ENCODE measurements at regions not wholly inside any gene's neighbourhood (a gene's known extent, or its start where the extent isn't known, plus 50 kb on each side); places are given as distances from the start of the nearest gene placed in this dataset.

- no peak overlapping the region for H3K27ac ChIP-seq (ENCODE audit: low read depth, low read length, severe bottlenecking)
- H3K4me3 ChIP-seq (ENCODE audit: extremely low read depth, insufficient read depth, low read length, poor library complexity, severe bottlenecking) = no peak overlapping the region
- WGBS, 2 experiments (ENCODE audit: insufficient coverage in 2 of 2) = 92 to 95% methylated on average over 7 of the region's 7 CpGs
- no peaks in the 10 kb centered on the region for H3K36me3 ChIP-seq (ENCODE audit: control insufficient read depth, insufficient read depth, low read length)
- H3K9me3 ChIP-seq (ENCODE audit: control insufficient read depth, low read length) = no peaks in the 10 kb centered on the region
- no peaks in the 10 kb centered on the region for H3K4me1 ChIP-seq (ENCODE audit: control insufficient read depth, insufficient read depth, low read length, poor library complexity, severe bottlenecking)
These were observed 462.5 kb upstream of the DAB1 start for GRCh38 chr1:57886376-57886775.

GRCh38 chr1:57883642-57883995, 459.8 kb upstream of the DAB1 start:
- H3K27ac ChIP-seq (ENCODE audit: low read depth, low read length, severe bottlenecking) = no peak overlapping the region
- H3K4me1 ChIP-seq (ENCODE audit: control insufficient read depth, insufficient read depth, low read length, poor library complexity, severe bottlenecking) = no peaks in the 10 kb centered on the region
- H3K36me3 ChIP-seq (ENCODE audit: control insufficient read depth, insufficient read depth, low read length) = no peaks in the 10 kb centered on the region
- no peaks in the 10 kb centered on the region for H3K9me3 ChIP-seq (ENCODE audit: control insufficient read depth, low read length)
- H3K4me3 ChIP-seq (ENCODE audit: extremely low read depth, insufficient read depth, low read length, poor library complexity, severe bottlenecking) = no peak overlapping the region
- WGBS, 2 experiments (ENCODE audit: insufficient coverage in 2 of 2) = 96 to 97% methylated on average over 4 of the region's 4 CpGs

GRCh38 chr1:57882934-57883641, 459.2 kb upstream of the DAB1 start:
- Histone ChIP-seq H3K4me3 (ENCODE audit: extremely low read depth, insufficient read depth, low read length, poor library complexity, severe bottlenecking) (no peak overlapping the region), H3K36me3 (ENCODE audit: control insufficient read depth, insufficient read depth, low read length) (no peaks in the 10 kb centered on the region), H3K27ac (ENCODE audit: low read depth, low read length, severe bottlenecking) (no peak overlapping the region), H3K4me1 (ENCODE audit: control insufficient read depth, insufficient read depth, low read length, poor library complexity, severe bottlenecking) (no peaks in the 10 kb centered on the region), H3K9me3 (ENCODE audit: control insufficient read depth, low read length) (no peaks in the 10 kb centered on the region)
- WGBS, 2 experiments (ENCODE audit: insufficient coverage in 2 of 2) = 81 to 86% methylated on average over 2 to 3 of the region's 6 CpGs

- 56 to 84% methylated on average over 1 to 2 of the region's 3 CpGs for WGBS, 2 experiments (ENCODE audit: insufficient coverage in 2 of 2)
- Histone ChIP-seq H3K9me3 (ENCODE audit: control insufficient read depth, low read length) (no peaks in the 10 kb centered on the region), H3K4me1 (ENCODE audit: control insufficient read depth, insufficient read depth, low read length, poor library complexity, severe bottlenecking) (no peaks in the 10 kb centered on the region), H3K4me3 (ENCODE audit: extremely low read depth, insufficient read depth, low read length, poor library complexity, severe bottlenecking) (no peak overlapping the region), H3K27ac (ENCODE audit: low read depth, low read length, severe bottlenecking) (no peak overlapping the region), H3K36me3 (ENCODE audit: control insufficient read depth, insufficient read depth, low read length) (no peaks in the 10 kb centered on the region)
These were observed 458.2 kb upstream of the DAB1 start for GRCh38 chr1:57882072-57882471.

GRCh38 chr1:57881639-57882038, 457.8 kb upstream of the DAB1 start:
- no CpG with 5 or more reads among the region's 2 CpGs for WGBS, 2 experiments (ENCODE audit: insufficient coverage in 2 of 2)
- no peak overlapping the region for H3K27ac ChIP-seq (ENCODE audit: low read depth, low read length, severe bottlenecking)
- no peaks in the 10 kb centered on the region for H3K9me3 ChIP-seq (ENCODE audit: control insufficient read depth, low read length)
- no peak overlapping the region for H3K4me3 ChIP-seq (ENCODE audit: extremely low read depth, insufficient read depth, low read length, poor library complexity, severe bottlenecking)
- no peaks in the 10 kb centered on the region for H3K4me1 ChIP-seq (ENCODE audit: control insufficient read depth, insufficient read depth, low read length, poor library complexity, severe bottlenecking)
- H3K36me3 ChIP-seq (ENCODE audit: control insufficient read depth, insufficient read depth, low read length) = no peaks in the 10 kb centered on the region

- no peak overlapping the region for H3K4me3 ChIP-seq (ENCODE audit: extremely low read depth, insufficient read depth, low read length, poor library complexity, severe bottlenecking)
- no peaks in the 10 kb centered on the region for H3K4me1 ChIP-seq (ENCODE audit: control insufficient read depth, insufficient read depth, low read length, poor library complexity, severe bottlenecking)
- WGBS, 2 experiments (ENCODE audit: insufficient coverage in 2 of 2) = 100% methylated on average over 1 of the region's 3 CpGs
- no peaks in the 10 kb centered on the region for H3K36me3 ChIP-seq (ENCODE audit: control insufficient read depth, insufficient read depth, low read length)
- no peak overlapping the region for H3K27ac ChIP-seq (ENCODE audit: low read depth, low read length, severe bottlenecking)
- H3K9me3 ChIP-seq (ENCODE audit: control insufficient read depth, low read length) = no peaks in the 10 kb centered on the region
These were observed 455.8 kb upstream of the DAB1 start for GRCh38 chr1:57879700-57880099.

- Histone ChIP-seq H3K36me3 (ENCODE audit: control insufficient read depth, insufficient read depth, low read length) (no peaks in the 10 kb centered on the region), H3K4me1 (ENCODE audit: control insufficient read depth, insufficient read depth, low read length, poor library complexity, severe bottlenecking) (no peaks in the 10 kb centered on the region), H3K4me3 (ENCODE audit: extremely low read depth, insufficient read depth, low read length, poor library complexity, severe bottlenecking) (no peak overlapping the region), H3K9me3 (ENCODE audit: control insufficient read depth, low read length) (no peaks in the 10 kb centered on the region), H3K27ac (ENCODE audit: low read depth, low read length, severe bottlenecking) (no peak overlapping the region)
- WGBS, 2 experiments (ENCODE audit: insufficient coverage in 2 of 2) = 61 to 81% methylated on average over 2 of the region's 2 CpGs
These were observed 450.6 kb upstream of the DAB1 start for GRCh38 chr1:57874418-57874877.

GRCh38 chr1:57872913-57873312, 449.1 kb upstream of the DAB1 start:
- Histone ChIP-seq H3K36me3 (ENCODE audit: control insufficient read depth, insufficient read depth, low read length) (no peaks in the 10 kb centered on the region), H3K9me3 (ENCODE audit: control insufficient read depth, low read length) (no peaks in the 10 kb centered on the region), H3K27ac (ENCODE audit: low read depth, low read length, severe bottlenecking) (no peak overlapping the region), H3K4me1 (ENCODE audit: control insufficient read depth, insufficient read depth, low read length, poor library complexity, severe bottlenecking) (no peaks in the 10 kb centered on the region), H3K4me3 (ENCODE audit: extremely low read depth, insufficient read depth, low read length, poor library complexity, severe bottlenecking) (no peak overlapping the region)

- Histone ChIP-seq H3K4me3 (ENCODE audit: extremely low read depth, insufficient read depth, low read length, poor library complexity, severe bottlenecking) (no peak overlapping the region), H3K4me1 (ENCODE audit: control insufficient read depth, insufficient read depth, low read length, poor library complexity, severe bottlenecking) (no peaks in the 10 kb centered on the region), H3K27ac (ENCODE audit: low read depth, low read length, severe bottlenecking) (no peak overlapping the region), H3K36me3 (ENCODE audit: control insufficient read depth, insufficient read depth, low read length) (no peaks in the 10 kb centered on the region), H3K9me3 (ENCODE audit: control insufficient read depth, low read length) (no peaks in the 10 kb centered on the region)
- WGBS, 2 experiments (ENCODE audit: insufficient coverage in 2 of 2) = 75 to 100% methylated on average over 1 of the region's 1 CpG
These were observed 445.0 kb upstream of the DAB1 start for GRCh38 chr1:57868908-57869307.

- Histone ChIP-seq H3K9me3 (ENCODE audit: control insufficient read depth, low read length) (no peaks in the 10 kb centered on the region), H3K4me1 (ENCODE audit: control insufficient read depth, insufficient read depth, low read length, poor library complexity, severe bottlenecking) (no peaks in the 10 kb centered on the region), H3K36me3 (ENCODE audit: control insufficient read depth, insufficient read depth, low read length) (no peaks in the 10 kb centered on the region), H3K27ac (ENCODE audit: low read depth, low read length, severe bottlenecking) (no peak overlapping the region), H3K4me3 (ENCODE audit: extremely low read depth, insufficient read depth, low read length, poor library complexity, severe bottlenecking) (no peak overlapping the region)
- WGBS, 2 experiments (ENCODE audit: insufficient coverage in 2 of 2) = 67 to 95% methylated on average over 2 of the region's 3 CpGs
These were observed 444.4 kb upstream of the DAB1 start for GRCh38 chr1:57868239-57868638.

GRCh38 chr1:57866998-57867397, 443.1 kb upstream of the DAB1 start:
- H3K9me3 ChIP-seq (ENCODE audit: control insufficient read depth, low read length) = no peaks in the 10 kb centered on the region
- H3K4me3 ChIP-seq (ENCODE audit: extremely low read depth, insufficient read depth, low read length, poor library complexity, severe bottlenecking) = no peak overlapping the region
- H3K27ac ChIP-seq (ENCODE audit: low read depth, low read length, severe bottlenecking) = no peak overlapping the region
- no peaks in the 10 kb centered on the region for H3K36me3 ChIP-seq (ENCODE audit: control insufficient read depth, insufficient read depth, low read length)
- 88 to 89% methylated on average over 8 of the region's 8 CpGs for WGBS, 2 experiments (ENCODE audit: insufficient coverage in 2 of 2)
- H3K4me1 ChIP-seq (ENCODE audit: control insufficient read depth, insufficient read depth, low read length, poor library complexity, severe bottlenecking) = no peaks in the 10 kb centered on the region
